Astrocyte of the spinal cord (primary cell): ENCODE measurements at regions not wholly inside any gene's neighbourhood (a gene's known extent, or its start where the extent isn't known, plus 50 kb on each side); places are given as distances from the start of the nearest gene placed in this dataset.
"Not testable (repeated sequence)": the region's sequence is repeated elsewhere in the genome, so short reads cannot be mapped to it uniquely, and the experiment has no call there.

Experiments used
- DNase-seq: peaks from one replicate; pipeline ENCODE4 v3.0.0; 2011; ENCODE audit warnings: low read depth, low spot score
- H3K4me3 ChIP-seq: 2 replicates; pipeline ENCODE4 v1.5.1; 2011; ENCODE audit warnings: low read depth, mild to moderate bottlenecking, low read length, moderate library complexity
- in situ Hi-C: cut with HindIII; loops from 2 replicates; pipeline ENCODE4 v1.10.0; 2017; ENCODE audit warnings: low sequenced_read_pairs
- TF ChIP-seq, protein P1 (sequence below): IDR thresholded peaks from 2 replicates; pipeline ENCODE4 v1.5.1; 2012; ENCODE audit warnings: low read depth, mild to moderate bottlenecking, low read length, inconsistent platforms

DNA sequence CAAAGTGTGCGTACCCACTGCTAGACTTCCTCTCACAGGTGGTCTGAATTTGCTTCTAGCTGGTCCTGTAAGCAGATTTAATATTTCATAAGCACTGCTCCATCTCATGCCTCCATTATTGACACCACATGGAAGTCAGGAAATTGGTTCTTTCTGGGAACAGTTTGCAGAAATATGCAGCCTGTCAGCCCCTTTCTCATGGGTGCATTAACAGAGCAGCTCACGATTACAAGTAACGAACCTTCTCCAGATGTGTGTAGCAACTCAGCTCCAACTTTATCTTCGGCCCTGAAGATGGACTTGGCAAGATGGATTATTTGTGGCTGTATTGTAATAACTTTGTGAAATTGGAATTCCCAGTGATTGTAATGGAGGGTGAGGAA is 214.5 kb upstream of the DDHD1 start:
- no peak for DNase-seq
- H3K4me3 ChIP-seq, result no peak overlapping the region
- TF ChIP-seq, protein P1, sequence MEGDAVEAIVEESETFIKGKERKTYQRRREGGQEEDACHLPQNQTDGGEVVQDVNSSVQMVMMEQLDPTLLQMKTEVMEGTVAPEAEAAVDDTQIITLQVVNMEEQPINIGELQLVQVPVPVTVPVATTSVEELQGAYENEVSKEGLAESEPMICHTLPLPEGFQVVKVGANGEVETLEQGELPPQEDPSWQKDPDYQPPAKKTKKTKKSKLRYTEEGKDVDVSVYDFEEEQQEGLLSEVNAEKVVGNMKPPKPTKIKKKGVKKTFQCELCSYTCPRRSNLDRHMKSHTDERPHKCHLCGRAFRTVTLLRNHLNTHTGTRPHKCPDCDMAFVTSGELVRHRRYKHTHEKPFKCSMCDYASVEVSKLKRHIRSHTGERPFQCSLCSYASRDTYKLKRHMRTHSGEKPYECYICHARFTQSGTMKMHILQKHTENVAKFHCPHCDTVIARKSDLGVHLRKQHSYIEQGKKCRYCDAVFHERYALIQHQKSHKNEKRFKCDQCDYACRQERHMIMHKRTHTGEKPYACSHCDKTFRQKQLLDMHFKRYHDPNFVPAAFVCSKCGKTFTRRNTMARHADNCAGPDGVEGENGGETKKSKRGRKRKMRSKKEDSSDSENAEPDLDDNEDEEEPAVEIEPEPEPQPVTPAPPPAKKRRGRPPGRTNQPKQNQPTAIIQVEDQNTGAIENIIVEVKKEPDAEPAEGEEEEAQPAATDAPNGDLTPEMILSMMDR, result no peak
- in situ Hi-C loops, result no loop called here

DNA sequence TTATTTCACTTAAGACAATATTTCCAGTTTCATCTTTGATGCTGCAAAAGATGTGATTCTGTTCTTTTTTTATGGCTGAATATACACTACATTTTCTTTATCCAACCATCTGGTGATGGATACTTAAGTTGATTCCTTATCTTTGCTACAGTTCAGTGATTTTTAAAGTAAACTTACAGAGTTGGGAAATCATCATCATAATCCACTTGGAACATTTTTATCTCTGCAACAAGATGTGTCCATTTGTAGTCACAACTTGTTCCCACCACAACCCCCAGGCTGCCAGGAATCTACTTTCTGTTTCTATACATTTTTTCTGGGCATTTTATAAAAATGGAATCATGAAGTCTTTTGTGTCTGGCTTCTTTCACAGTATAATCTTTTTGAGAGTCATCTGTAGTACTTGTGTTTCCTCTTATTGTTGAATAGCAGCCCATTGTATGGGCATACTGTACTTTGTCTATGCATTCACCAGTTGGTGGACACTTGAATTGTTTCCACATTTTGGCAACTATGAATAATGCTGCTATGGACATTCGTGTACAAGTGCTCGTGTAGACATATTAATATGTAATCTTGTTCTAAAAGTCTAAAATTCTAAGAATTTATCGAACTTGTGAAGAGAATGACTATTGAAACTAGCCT is 212.5 kb upstream of the DDHD1 start:
- in situ Hi-C loops, result no loop called here
- H3K4me3 ChIP-seq, result no peak overlapping the region
- DNase-seq, result peak; percentile 54
- TF ChIP-seq, protein P1, result no peak

DNA sequence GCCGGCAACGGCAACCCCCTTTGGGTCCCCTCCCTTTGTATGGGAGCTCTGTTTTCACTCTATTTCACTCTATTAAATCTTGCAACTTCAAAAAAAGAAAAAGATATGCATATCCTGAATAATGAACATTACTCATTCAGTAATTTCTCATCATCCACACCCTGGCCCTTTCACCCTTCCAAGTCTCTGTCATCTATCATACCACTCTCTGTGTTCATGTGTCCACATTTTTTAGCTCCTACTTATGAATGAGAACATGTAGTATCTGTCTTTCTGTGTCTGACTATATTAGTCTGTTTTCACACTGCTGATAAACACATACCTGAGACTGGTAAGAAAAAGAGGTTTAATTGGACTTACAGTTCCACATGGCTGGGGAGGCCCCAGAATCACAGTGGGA is 209.8 kb upstream of the DDHD1 start:
- H3K4me3 ChIP-seq, in situ Hi-C loops, DNase-seq: not testable (repeated sequence)

DNA sequence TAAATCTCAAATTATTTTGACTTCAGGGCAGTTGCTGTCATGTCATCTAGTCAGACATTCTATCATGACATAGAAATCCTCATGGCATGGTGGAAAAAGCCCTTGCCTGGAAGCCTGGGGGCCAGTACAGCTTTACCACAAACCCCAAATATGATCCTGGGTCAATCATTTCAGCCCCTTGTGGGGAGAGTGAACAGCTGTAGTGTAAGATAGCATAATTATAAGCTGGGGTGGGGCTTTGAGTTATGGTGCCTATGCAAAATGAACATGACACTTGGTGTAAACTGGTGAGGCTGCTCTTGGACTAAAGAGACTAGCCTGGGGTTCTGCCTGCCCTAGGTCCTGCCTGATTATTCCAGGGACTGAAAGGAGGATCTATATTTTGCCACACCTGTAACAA is 207.7 kb upstream of the DDHD1 start:
- in situ Hi-C loops, result no loop called here
- no peak overlapping the region for H3K4me3 ChIP-seq
- TF ChIP-seq, protein P1, result no peak
- no peak for DNase-seq

DNA sequence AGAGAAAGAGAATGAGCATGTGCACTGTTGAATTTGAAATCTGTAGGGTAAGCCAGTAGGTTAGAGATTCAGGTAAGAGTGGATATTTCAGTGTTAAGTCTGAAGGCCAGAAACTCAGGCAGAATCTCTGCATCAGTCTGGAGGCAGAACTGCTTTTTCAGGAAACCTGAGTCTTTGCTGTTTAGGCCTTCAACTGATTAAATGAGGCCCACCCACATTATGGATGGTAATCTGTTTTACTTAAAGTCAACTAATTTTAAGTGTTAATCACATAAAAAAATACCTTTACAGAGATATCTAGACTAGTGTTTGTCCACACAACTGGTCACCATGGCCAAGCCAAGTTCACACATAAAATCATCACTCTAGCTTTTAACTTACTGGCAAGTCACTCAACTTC is 205.0 kb upstream of the DDHD1 start:
- TF ChIP-seq, protein P1, result no peak
- in situ Hi-C loops, result no loop called here
- no peak for DNase-seq
- H3K4me3 ChIP-seq, result no peak overlapping the region

DNA sequence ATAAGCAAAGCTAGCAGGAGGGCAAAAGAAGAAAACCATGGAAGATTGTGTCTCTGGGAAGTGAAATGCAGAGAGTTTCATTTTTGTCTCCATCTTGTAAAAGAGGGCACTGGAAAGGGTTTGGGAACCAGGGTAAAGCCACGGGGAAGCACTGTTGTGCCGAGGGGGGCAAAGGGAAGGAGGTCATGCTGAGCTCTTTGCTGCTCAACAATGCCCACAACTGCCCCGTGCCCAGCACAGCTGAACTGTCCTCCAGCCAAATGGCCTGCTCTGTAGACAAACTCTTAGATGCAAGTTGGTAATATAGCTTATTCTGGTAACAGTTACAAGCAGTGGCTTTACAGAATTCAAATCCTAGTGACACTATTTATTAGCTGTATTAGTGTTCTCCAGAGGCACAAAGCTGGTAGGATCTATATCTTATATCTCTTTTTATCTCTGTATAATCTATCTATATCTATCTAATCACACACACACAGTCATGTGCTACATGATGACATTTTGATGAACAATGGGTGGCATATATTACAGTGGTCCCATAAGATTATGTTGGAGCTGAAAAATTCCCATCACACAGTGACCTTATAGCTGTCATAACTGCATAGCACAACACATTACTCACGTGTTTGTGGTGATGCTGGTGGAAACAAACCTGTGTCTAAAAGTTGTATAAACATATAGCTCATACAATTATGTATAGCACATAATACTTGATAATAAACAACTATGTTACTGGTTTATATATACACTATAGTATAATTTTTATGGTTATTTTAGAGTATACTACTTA is 203.4 kb upstream of the DDHD1 start:
- in situ Hi-C loops, result no loop called here
- DNase-seq, result no peak
- TF ChIP-seq, protein P1, result no peak

DNA sequence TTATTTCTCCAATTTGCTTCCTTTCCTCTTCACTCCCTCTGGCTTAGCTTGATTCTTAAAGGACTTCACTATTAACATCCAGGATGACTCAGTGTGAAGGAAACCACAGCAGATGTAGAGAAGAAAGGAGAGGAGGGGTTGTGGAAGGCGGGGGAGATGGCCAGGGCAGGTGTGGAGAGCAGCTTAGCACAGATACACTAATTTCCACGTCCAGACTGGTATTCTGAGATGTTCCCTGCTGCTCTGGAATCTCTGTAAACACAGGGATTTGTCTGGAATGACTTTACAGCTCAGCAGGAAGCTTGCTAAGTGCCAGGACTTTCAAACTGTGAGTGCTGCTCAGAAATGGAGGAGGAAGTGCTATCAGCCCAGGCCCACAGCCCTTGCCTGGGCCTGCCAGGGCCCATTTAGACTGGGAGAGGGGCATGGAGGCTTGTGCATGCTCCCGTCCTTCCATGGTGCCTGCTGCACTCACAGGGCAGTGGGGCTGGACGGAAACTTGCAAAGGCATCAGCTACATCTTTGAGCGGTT is 202.5 kb upstream of the DDHD1 start:
- in situ Hi-C loops, result no loop called here
- peak; percentile 96 for DNase-seq
- no peak overlapping the region for H3K4me3 ChIP-seq
- TF ChIP-seq, protein P1, result no peak

More for the DNA sequence above, 203.4 kb upstream of the DDHD1 start:
- no peak overlapping the region for H3K4me3 ChIP-seq
